ENCODE measurements at regions not wholly inside any gene's neighbourhood (a gene's known extent, or its start where the extent isn't known, plus 50 kb on each side); places are given as distances from the start of the nearest gene placed in this dataset.

DNA sequence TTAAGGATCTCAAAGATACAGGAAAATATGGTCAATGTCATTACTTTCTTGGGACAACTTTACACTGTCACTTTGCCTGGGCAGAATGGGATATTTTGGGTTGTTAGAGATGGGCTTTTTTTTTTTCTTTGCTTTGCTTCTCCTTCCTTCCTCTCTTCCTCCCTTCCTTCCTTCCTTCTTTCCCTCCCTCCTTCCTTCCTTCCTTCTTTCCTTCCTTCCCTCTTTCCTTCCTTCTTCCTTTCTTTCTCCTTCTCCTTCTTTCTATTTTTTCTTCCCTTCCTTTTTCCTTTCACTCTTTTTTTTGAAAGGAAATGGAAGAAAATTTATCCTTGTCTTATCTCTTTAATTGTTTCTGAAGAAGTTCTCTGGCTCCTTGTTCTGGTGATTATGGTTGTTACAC lies 180.0 kb upstream of the CCDC68 start:
- TF ChIP-seq POLR2A (IDR thresholded peaks at IDR 0.05; ENCODE audit: low read depth, low read length), result no peak
- no peak for TF ChIP-seq POLR2AphosphoS5 (IDR thresholded peaks at IDR 0.05; ENCODE audit: low read depth, low read length)

Measured in GM12892 (cell line).